Retinal pigment epithelial cell (primary cell): ENCODE measurements at regions not wholly inside any gene's neighbourhood (a gene's known extent, or its start where the extent isn't known, plus 50 kb on each side); places are given as distances from the start of the nearest gene placed in this dataset.
"Not testable (repeated sequence)": the region's sequence is repeated elsewhere in the genome, so short reads cannot be mapped to it uniquely, and the experiment has no call there.

Experiments used
- DNase-seq: peaks from one replicate; pipeline ENCODE4 v3.0.0-alpha.2; 2010; ENCODE audit warnings: low read depth
- H3K4me3 ChIP-seq: 2 replicates; pipeline ENCODE4 v1.5.1; 2011; ENCODE audit warnings: mild to moderate bottlenecking, low read length, control low read depth, moderate library complexity
- CTCF ChIP-seq: conservative IDR thresholded peaks from 2 replicates; pipeline ENCODE4 v1.5.1; 2011; ENCODE audit warnings: low read depth, low read length, control low read depth, inconsistent platforms

- DNase-seq, result no peak
- TF ChIP-seq CTCF, result no peak
- H3K4me3 ChIP-seq, result no peak overlapping the region
Observed at GRCh38 chr9:107569174-107569573, 79.6 kb upstream of the KLF4 start.

GRCh38 chr9:107568406-107568805, 78.8 kb upstream of the KLF4 start:
- not testable (repeated sequence) for H3K4me3 ChIP-seq, DNase-seq

DNA sequence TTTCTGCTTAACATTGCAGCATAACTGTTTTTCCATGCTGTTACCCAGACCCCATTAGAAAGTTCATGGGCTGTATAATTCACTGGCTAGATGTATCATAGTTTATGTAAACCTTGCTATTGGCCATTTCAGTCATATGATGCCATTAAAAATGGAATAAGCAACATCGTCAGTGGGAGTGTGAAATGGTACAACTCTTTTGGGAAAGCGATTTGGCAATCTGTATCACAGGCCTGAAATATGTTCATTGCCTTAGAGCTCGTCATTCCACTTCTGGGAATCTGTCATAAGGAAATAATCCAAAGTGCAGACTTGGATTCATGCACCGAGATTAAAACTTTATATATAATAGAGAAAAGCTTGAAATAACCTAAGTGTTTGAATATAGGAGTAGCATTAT, 77.9 kb upstream of the KLF4 start:
- no peak for TF ChIP-seq CTCF
- no peak overlapping the region for H3K4me3 ChIP-seq
- no peak for DNase-seq

DNA sequence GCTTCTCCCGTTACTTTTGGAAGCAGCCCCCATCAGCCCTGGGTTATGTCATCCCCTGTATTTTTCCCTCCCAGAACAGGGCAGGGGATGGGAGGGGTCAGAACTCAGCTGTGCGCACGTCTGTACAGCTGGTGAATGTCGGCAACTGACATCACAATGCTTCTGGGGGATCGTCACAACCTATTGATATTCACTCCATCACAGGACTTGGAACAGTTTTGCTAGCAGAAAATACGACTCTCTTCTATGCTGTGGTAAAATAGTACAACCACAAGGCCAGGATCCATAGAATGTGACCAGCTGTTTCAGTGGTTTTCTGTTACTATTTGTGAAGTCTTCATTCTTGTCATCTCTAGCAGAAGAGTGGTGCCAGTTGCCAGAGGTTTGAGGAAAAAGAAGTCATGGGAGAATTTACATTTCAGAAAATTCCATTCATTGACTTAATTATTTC, 77.1 kb upstream of the KLF4 start:
- TF ChIP-seq CTCF, result no peak
- no peak overlapping the region for H3K4me3 ChIP-seq
- no peak for DNase-seq

DNA sequence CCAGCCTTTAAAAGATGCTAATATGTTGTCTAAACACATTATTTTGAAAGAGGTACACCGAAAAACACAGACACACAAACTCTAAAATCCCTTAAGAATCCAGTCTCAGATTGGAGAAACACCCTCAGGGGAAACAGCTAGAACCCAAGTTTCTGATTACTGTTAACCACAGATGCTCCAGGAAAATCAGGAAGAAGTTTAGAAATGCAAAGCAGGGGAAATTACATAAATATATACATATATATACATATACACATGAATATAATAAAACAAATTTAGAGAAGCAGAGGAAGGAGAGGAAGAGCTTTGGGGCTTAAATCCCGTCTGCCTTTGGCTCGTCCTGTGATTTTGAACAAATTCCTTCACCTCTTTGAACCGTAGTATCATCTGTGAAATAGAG, 73.2 kb upstream of the KLF4 start:
- no peak for DNase-seq
- no peak for TF ChIP-seq CTCF
- no peak overlapping the region for H3K4me3 ChIP-seq

DNA sequence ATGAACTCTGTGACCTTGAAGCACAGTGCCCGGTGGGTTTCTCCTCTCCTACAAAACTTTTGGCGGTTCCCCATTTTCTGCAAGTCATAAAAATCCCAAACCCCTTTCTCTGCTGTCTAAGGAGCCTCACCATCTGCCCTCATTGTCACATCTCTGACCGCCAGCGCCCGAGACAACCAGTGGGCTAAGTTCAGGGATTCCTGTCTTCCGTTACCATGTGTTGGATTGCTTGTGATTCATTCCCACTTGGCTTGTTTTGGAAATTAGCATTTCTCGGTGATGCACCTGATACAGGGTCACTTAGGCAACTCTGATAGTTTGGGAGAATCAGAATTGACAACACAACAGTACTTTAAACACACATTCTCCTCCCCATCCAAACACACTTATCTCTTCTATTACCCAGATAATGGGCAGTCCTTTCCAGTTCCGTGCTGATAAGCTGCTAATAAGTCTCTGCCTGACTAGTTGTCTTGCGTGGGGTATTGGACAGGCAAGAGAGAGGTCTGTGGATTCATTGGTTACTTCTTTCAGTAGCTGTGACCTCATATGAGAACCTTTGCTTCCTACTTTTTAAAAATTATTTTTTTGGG, 70.0 kb upstream of the KLF4 start:
- no peak for DNase-seq

GRCh38 chr9:107557236-107557990, 67.8 kb upstream of the KLF4 start:
- H3K4me3 ChIP-seq, result no peak overlapping the region
- DNase-seq, result peak; percentile 27
- TF ChIP-seq CTCF, result no peak

More for the DNA sequence above, 70.0 kb upstream of the KLF4 start:
- no peak for TF ChIP-seq CTCF
- H3K4me3 ChIP-seq, result no peak overlapping the region
